GM19463 (cell line): ENCODE measurements at regions not wholly inside any gene's neighbourhood (a gene's known extent, or its start where the extent isn't known, plus 50 kb on each side); places are given as distances from the start of the nearest gene placed in this dataset.

ENCODE experiments used
- ATAC-seq: cut with Tn5 transposase; IDR thresholded peaks from one replicate; pipeline ENCODE4 v1.9.1; 2021; ENCODE audit warnings: mild to moderate bottlenecking, moderate library complexity; ENCODE audit not compliant: unreplicated experiment

- no peak for ATAC-seq
Measured at GRCh38 chr12:108066583-108067577, 62.2 kb upstream of the WSCD2 start.

GRCh38 chr12:108069651-108070165, 59.4 kb upstream of the WSCD2 start:
- no peak for ATAC-seq

GRCh38 chr12:108075561-108075960, 53.5 kb upstream of the WSCD2 start:
- no peak for ATAC-seq

GRCh38 chr12:108076556-108076955, 52.5 kb upstream of the WSCD2 start:
- ATAC-seq: no peak

- no peak for ATAC-seq
Measured at GRCh38 chr12:108078428-108078827, 50.7 kb upstream of the WSCD2 start.
